ENCODE measurements at regions not wholly inside any gene's neighbourhood (a gene's known extent, or its start where the extent isn't known, plus 50 kb on each side); places are given as distances from the start of the nearest gene placed in this dataset.
A peak's percentile ranks its signal among the peaks of the same experiment; 100 is the strongest.

GRCh38 chr13:32914686-32915085 lies 101.5 kb upstream of the KL start:
- no peak for DNase-seq

GRCh38 chr13:32917504-32917903 lies 98.7 kb upstream of the KL start:
- DNase-seq = no peak

- DNase-seq = no peak
Observed at GRCh38 chr13:32923725-32924124, 92.5 kb upstream of the KL start.

DNA sequence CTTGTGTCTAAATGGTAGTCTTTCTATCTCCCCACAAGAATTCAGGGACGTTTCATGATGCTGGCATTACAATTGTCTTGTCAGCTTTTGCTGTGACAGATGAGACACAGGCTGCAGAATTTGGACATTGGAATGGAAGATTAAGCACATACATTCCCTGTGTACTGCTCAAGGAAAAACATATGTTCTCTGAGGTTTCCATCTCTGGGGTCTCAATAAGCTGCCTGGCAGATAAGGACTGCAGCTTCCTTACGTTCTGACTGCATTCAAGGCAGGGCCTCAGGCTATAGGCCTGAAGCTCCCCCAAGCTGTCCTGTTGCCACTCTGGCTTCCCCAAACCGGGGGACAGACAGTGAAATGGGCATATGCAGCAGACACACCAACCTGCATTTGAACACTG lies 91.3 kb upstream of the KL start:
- no peak for DNase-seq

DNA sequence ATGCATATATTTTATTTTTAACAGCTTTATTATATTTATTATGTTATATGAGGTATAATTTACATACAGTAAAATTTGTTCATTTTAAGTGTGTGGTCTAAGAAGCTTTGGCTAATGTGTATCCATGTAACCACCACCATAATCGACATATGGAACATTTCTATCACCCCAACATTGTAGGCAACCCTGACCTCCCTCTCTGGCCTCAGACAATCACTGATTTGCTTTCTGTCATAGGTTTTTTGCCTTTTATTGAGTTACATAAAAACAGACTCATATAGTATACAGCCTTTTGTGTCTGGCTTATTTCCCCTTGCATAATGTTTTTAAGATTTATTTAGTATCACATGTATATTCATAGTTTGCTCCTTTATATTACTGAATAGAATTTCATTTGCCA lies 90.7 kb upstream of the KL start:
- DNase-seq = no peak

- DNase-seq = no peak
Observed at GRCh38 chr13:32932376-32932775, 83.8 kb upstream of the KL start.

DNA sequence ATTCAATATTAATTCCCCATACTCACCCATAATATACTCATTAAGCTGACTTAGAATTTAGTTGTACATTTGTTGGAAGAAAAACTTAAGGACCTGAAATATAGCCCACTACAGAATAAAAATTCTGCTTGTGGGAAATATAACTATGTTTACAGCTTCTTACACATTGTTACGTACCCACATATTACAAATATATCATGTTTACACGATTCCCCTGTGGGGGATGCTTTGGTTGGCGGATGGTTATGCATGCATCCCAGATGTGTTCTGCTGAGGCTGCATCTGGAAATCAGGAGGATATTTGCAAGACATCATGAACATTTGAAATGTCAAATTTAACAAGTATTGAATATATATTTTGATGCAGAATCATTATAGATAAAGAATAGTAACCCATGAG lies 79.5 kb upstream of the KL start:
- no peak for DNase-seq

DNA sequence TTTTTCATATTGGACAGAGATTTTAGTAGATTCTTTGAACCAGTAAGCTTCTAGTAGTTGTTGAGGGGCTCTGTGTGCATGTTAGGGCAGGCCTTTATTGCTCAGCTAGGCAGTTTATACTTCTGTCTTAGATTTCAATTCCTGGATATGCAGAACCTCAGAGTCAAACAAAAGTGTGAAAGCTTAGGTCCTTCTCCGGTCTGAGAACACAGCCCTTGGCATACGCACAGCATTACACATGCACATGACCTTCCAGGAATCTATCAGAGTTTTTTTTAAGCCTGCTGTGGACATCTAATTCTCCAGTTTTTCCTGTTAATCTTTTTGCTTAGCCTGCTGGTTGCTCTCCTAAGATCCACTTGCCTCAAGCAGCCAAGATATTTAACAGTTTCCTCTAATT lies 77.9 kb upstream of the KL start:
- DNase-seq = no peak

- DNase-seq = no peak
Observed at GRCh38 chr13:32938907-32939306, 77.3 kb upstream of the KL start.

GRCh38 chr13:32940601-32941000 lies 75.6 kb upstream of the KL start:
- DNase-seq = peak; percentile 39

- no peak for DNase-seq
Observed at GRCh38 chr13:32941368-32941767, 74.9 kb upstream of the KL start.

GRCh38 chr13:32946558-32946957 lies 69.7 kb upstream of the KL start:
- DNase-seq = no peak

- peak; percentile 79 for DNase-seq
Observed at GRCh38 chr13:32947411-32948276, 68.6 kb upstream of the KL start.

- no peak for DNase-seq
Observed at GRCh38 chr13:32949820-32950219, 66.4 kb upstream of the KL start.

DNA sequence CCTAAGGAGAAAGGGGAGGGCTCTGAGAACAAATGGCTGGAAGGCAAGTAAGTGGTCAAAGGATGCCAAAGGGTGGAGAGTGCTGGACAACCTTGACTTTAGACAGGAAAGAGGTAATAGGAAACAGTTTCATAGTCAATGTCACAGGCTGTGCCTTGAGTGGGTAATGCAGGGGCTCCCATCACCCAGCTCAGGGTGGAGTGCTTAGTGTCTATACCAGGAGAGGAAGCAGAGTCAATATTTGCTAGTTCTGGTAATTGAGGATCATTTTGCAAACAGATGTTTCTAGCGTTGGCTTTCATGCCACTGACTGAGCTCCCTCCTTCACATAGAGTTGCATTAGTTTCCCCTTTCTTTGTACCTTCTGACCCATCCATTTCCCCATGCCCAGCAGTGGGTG lies 64.6 kb upstream of the KL start:
- DNase-seq = peak; percentile 86

DNA sequence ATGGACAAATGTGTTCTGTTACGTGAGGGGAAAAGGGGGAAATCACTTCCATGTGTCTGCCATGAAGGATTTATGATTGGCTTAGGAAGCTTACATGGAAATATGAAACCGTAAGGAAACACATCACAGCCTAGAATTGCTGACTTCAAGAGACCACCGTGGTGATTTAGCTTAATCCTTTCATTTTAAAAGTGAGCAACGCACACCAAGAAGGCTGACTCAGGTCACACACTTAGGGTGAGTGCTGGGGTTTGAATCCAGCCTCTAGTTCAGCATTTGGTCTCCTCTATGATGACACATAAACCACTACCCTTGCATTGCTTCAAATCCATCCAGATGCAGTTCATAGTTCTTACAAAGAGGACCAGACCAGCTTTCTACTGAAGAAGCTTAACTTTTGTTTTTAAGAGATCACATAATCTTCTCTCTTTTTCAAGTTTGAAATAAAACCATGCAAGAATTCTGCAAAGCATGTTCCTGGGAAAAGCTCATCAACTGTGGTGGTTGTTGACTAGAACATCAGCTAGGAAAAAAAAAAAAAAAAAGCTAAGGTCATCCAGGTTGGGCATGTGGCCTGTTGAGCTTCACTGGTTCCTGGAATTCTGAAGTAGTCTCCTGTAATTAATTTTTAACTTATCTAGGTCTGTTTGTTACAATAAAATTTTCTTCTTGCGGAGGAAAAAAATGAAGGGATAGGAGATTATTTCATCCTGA lies 60.2 kb upstream of the KL start:
- no peak for DNase-seq

DNA sequence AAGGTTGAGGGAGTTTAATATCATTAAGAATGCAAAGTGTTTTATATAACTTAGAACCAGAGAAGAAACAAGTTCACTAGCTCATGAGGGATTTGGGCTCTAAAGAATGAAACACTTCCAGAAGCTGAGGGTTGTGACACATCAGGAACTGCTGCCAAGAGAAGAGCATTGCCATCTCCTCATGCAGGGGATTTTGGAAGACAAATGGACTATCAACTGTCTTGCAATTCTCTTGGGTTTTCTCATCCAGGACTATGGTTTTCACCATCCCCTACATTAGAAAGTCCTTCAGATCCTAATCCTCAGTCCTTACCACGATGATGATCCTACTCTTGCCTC lies 59.7 kb upstream of the KL start:
- no peak for DNase-seq

DNA sequence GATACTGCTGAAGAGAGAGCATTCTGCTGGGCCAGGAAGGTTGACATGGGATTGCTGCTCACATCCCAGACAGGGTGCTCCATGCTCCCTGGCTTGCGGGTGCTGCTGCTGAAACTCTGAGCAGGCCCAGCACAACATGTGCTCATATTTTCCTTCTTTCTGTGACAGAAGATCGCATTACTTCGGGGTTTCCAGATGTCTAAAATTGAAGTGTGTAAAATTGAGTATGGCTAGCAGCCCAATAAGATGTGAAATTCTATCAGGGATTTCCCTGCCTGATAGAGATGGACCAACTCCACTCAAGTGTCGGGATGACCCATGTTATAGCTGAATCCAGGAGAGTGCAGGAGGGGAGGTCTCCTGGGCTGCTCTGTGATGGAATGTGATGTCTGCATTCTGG lies 55.6 kb upstream of the KL start:
- no peak for DNase-seq

- no peak for DNase-seq
Observed at GRCh38 chr13:32961724-32962123, 54.5 kb upstream of the KL start.

- DNase-seq = no peak
Observed at GRCh38 chr13:32962342-32962741, 53.9 kb upstream of the KL start.

DNA sequence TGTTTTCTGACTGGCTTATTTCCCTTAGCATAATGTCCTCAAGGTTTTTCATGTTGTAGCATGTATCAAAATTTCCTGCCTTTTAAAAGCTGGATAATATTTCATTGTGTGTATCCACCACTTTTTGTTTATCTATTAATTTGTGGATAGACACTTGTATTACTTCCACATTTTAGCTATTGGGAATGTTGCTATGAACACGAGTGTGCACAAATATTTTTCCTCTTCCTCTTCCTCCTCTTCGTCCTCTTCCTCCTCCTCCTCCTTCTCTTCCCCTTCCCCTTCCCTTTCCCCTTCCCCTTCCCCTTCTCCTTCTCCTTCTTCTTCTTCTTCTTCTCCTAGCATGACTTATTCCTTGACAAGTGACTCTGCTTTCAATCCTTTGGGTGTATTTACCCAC lies 51.2 kb upstream of the KL start:
- DNase-seq = no peak

All from DMS153 (cell line).